Suppressor macrophage treated with lipopolysaccharide for 4 hours (primary cell): ENCODE measurements at regions not wholly inside any gene's neighbourhood (a gene's known extent, or its start where the extent isn't known, plus 50 kb on each side); places are given as distances from the start of the nearest gene placed in this dataset.
"Not testable (repeated sequence)": the region's sequence is repeated elsewhere in the genome, so short reads cannot be mapped to it uniquely, and the experiment has no call there.

Experiments used
- DNase-seq: peaks from one replicate; pipeline ENCODE4 v3.0.0-alpha.2; 2020

DNA sequence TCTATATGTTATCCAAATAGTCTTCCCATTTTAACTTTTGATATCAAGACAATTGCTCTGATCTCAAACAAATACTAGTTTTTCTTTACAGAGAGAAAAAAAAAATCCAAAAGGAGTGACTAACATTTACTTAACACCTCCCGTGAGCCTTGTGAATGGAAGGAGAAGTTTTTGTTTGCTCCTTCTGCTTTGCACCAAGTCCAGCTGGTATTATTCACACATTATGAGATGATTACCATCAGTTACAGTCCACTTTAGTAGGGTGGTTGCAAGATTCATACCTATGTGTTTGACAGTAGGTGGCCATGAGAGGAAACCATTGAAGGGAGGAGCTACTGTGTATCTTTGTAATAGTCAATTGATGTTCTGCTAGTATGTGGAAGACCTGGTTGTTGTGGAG lies 443.4 kb upstream of the ZP4 start:
- DNase-seq = no peak

DNA sequence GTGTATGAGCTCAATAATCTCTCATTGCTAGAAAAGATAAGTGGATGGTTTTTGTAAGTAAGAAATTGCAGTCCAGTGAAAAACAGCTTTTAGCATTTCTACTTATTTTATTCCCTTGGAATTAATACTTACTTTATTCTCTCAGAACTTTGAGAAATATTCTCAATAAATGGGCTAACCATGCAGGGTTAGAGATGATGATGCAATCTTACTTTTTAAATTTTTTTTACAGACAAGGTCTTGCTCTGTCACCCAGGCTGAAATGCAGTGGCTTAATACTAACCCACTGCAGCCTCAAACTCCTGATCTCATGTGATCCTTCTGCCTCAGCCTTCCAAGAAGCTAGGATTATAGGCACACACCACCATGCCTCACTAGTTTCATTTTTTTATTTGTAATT lies 440.8 kb upstream of the ZP4 start:
- no peak for DNase-seq

DNA sequence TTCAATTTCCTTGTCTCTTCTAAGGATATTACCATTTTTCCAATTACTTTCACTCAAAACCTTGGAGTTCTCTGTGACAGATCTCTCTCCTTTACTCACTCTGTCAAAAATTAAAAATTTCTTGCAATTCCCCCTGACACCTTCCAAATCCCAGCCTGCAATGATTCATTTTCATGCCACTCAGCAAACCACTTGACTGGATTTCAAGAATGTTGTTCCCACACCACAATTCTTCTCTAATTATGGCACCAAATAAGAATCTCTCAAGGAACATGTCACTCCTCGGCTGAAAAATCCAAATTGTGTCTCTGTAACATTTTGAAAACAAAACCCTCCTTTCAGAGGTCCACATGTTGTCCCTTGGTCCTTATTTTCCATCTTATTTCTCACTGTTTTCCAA lies 438.9 kb upstream of the ZP4 start:
- DNase-seq = no peak

DNA sequence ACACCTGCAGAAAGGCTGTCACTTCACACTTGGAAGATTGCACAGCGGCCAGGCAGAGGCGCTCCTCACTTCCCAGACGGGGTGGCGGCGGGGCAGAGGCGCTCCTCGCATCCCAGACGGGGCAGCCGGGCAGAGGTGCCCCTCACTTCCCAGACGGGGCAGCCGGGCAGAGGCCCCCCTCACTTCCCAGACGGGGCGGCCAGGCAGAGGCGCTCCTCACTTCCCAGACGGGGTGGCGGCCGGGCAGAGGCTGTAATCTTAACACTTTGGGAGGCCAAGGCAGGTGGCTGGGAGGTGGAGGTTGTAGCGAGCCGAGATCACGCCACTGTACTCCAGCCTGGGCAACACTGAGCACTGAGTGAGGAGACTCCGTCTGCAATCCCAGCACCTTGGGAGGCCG lies 436.3 kb upstream of the ZP4 start:
- DNase-seq = not testable (repeated sequence)

DNA sequence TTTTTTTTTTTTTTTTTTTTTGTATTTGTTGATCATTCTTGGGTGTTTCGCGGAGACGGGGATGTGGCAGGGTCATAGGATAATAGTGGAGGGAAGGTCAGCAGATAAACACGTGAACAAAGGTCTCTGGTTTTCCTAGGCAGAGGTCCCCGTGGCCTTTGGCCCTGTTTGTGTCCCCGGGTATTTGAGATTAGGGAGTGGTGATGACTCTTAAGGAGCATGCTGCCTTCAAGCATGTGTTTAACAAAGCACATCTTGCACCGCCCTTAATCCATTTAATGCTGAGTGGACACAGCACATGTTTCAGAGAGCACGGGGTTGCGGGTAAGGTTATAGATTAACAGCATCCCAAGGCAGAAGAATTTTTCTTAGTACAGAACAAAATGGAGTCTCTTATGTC lies 435.8 kb upstream of the ZP4 start:
- not testable (repeated sequence) for DNase-seq

DNA sequence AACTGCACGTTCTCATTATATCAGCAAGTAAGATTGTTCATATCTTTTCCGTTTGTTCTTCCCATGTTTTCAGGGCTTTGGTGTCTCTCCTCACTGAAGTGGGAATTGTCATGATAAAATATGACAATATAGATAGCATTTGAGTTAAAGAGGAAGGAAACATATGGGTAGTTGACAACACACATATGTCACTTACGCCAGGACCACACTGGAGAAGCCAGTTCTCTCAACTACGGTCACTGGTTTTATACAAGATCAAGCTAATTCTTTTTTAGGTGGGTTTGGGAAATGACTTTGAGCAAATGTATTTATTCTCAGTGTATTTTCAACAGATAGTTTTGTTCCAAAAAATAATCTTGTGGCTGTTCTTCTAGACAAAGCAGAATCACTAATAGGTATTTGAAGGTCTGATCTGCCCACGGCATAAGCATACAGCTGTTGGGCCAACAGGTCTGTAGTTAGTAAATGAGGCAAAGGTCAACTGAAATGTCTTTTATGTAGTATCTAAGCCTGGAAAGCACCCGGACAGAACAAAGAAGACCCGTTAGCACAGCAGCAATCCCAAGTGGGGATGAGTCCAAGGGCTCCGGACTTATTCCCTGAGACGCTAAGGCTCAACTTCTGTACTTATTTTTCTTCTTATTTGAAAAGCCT lies 433.6 kb upstream of the ZP4 start:
- no peak for DNase-seq

DNA sequence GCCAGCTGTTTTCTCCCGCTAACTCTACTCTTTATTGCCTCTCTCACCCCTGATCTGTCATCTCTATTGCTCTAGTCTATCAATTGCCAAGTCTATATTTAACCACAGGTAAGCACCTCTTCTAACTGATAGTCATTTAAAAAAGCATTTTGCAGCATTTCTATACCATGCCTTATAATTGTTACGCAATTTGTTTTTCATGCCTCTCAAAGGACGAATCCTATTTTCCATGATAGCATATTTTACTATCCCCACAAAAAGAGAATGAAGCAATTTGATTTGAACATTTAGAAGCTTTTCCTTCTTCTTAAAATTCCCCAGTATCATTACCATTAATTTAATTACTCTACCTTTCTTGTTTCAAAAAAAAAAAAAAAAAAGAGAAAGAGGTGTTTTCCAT lies 432.8 kb upstream of the ZP4 start:
- no peak for DNase-seq

DNA sequence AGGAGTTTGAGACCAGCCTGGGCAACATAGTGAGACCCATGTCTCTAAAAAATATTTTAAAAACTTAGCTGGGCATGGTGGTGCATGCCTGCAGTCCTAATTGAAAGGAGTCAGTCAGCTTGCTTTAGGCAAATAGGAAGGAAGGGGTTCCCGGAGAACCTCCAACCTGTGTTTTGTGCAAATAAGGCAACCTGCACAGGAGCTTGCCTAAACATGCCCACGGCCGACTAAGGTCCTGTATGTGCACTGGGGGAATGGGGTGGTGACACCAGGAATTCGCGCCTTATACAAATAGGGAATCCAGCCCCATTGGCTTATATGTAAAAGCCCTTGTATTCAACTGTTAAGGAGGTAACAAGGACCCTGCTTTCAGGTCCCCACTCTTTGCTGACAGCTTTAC lies 429.2 kb upstream of the ZP4 start:
- DNase-seq = no peak

DNA sequence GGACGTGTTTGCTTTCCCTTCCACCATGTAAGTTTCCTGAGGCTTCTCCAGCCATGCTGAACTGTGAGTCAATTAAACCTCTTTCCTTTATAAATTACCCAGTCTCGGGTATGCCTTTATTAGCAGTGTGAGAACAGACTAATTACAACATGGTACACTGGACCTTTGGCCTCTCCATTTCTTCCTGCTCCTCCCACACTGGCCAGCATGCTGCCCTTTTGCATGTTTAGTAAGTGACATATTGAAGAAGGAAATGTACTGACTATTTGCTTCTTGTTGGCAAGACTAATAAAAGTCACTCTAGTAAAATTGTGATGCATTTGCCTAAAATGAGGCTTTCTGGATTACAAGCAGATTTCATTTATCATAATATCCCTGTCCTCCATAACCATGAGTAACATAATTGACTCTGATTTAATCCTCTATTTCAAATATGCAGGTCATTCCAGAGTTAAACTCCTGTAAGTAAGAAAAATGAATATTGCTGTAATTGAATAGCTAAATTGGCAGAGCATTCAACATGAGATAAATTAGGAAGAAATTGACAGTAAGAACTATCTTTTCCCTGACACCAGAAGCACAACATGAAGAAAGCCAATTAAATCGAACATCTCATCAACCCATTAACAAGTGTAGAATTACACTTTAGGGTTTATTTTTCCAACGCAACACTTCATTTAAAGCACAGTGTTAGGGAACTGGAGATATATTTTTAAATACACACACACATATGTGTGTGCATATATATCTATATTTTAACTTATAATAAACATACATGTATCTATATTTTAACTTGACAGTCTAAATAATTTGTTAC lies 427.8 kb upstream of the ZP4 start:
- no peak for DNase-seq

DNA sequence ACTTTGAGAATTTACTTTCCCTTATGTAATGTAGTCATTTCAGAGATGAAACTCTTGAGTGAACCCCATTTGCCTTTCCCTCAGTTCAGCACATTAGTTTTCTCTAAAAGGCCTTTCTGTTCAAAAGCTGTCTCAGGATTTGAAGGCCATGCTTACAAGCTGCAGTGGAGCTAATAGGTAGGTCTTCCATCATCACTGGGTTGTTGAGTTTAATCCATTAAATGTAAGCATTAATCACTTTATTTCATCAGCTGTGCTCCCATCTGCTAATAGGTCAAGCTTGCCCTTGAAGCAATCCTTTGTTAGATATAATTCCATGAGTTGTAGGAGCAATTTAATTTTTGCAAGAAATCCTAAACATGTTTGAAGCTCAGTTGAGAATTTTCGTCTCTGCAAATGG lies 422.2 kb upstream of the ZP4 start:
- no peak for DNase-seq

DNA sequence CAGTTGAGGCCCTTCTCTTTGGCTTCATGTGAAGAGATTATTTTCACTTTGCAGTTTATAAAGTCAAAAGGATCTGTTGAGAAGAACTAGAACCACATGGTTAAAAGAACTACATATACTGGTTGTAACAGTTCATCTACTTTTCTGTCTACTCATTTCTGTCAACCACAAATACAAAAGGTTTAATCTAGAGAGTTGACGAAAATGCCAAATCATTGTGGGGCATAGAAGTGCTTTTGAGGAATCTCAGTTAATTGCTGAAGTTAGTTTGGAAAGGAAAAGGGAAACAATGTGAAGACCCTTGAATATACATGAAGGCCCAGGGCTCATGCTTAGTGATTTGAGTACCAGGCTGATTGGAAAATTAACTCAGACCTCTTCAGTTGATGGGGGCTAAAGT lies 415.7 kb upstream of the ZP4 start:
- DNase-seq = no peak

DNA sequence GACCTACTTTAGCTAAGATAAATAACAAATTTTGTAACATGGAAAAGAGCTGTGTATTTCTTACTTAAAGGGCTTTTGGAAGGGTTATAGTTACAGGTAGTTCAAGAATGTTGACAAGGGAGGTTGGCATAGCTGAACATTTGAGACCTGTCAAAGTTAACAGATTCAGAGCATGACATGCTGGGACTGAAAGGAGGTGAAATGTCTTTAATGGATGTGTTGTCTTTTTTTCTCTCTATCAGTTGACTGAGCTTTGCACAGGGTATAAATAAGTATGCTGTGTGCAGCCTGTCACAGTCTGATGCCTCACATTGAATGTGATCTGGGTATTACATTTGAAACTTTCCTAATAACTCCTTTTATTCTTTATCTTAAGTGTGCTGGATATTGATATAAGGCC lies 411.9 kb upstream of the ZP4 start:
- no peak for DNase-seq

DNA sequence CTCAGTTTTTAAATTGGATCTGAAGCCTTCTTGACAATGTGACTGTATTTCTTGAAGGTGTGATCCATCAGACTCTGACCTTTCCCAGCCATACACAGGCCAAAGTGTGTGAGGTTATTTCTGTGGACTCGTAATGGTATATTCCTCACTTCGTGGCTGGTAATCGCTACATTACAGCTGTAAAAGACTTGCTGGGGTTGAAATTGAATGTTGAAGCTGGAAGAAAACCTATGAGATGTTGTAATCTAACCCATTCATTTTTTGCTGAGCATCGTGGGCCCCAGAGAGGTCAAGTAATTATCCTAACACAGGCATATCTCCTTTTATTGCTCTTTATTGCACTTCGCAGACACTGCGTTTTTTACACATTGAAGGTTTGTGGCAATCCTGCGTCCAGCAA lies 405.6 kb upstream of the ZP4 start:
- DNase-seq = no peak

DNA sequence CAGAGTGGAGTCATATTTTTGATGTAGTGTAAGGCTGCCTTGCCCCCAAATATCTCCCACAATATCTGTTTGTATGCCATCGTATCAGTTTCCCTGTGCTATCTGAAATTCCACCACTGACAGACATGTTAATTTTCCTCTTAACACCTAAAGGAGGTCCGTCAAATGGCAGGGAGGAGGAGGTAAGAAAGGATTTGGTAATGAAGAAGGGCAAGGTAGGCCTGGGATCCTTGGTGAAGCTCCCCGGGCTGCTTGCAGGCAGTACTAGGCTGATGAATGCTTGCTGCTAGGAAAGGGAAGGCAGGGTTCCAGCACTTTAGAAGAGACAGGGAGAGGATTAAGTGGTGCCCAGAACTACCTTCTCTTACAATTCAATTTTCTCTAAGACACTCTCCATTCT lies 402.4 kb upstream of the ZP4 start:
- no peak for DNase-seq

DNA sequence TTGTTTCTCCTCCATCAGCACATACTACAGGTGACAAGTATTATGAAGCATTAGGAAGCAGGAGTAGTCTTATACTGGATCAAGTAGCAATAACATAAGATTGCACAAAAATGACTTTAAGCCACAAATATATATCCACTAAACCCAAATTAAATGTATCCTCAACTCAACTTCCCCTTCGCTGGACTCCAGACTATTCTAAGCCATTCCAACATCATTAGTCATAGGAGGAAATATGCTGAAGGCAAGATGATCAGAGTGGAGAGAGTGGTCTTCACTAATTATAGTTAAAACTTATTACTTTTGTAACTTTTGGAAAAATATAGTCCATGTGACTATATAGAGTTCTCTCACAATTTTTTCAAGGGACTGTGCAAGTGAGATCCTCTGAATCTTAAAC lies 390.7 kb upstream of the ZP4 start:
- peak; percentile 22 for DNase-seq

DNA sequence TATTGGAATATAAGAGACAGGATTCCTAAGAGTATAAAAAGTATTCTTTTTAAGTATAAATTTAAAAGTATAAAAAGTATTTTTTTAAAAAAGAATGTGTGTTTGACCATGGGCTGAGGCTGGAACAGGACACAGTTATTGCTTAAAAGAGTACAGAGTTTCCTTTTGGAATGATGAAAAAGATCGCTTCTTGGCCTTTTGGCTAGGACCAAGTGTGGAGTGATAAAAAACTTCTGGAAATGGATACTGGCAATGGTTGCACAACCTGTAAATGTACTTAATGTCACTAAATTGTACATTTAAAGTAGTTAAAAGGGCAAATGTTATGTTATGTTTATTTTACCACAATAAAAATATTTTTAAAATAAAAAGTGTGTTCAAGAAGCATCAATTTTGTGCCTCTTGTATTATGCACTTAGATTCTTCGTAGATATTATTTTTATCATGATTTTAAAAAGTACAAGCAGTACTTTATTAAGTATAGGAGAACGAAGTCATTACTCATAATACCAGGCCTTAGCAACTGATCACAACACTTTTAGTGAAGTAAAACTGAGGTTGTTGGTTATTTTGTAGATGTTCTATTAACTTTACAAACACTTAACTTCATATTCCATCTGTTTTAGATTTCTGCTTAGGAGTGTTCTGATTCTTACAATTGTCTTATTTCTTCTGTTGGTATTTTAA lies 389.1 kb upstream of the ZP4 start:
- DNase-seq = no peak

DNA sequence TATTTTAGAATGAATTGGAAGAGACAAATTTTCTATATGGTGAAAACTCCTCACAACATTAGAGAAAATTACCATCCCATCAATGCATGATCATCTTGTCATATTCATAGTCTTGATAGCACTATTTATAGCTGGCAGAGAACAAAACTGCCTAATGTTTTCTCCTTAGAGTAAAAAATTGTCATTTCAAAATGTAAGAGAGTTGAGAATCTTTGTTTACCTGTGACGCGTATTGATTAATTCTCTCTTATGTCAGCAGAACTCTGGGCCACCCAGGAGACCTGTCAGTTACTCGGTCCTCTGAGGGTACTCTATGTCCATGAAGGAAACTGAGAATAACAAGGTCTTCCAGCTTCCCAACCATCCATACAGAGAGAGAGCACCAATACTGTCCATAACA lies 381.4 kb upstream of the ZP4 start:
- DNase-seq = no peak

DNA sequence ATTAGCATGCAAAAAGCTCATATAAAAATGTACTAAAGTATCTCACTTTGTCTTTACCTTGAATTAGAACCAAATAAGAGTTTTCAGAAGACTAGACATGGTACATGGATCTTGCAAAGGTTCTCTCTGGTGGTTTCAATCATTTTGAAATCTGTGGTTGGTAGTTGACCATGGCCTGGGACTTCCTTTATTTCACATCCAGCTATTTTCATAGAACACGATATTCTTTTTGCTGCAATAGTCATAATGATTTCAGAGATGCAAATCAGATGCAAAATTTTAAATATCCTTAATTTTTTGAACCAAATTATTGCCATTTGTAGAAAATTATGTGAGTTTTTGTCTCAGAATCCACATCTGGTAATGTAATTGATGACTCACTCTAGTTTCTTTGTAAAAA lies 375.1 kb upstream of the ZP4 start:
- peak; percentile 57 for DNase-seq

DNA sequence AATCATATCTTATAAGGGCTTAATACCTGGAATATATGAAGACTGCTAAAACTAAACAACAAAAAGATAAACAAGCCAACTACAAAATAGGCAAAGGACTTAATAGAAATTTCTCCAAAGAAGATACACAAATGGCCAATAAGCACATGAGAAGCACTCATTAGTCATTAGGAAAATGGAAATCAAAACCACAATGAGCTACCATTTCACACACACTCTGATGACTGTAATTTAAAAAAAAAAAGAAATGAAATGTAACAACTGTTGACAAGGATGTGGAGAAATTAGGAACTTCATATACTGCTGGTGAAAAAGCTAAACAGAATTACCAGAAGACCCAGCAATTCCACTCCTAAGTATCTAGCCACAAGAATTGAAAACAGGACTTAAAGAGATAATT lies 374.2 kb upstream of the ZP4 start:
- DNase-seq = peak; percentile 31

DNA sequence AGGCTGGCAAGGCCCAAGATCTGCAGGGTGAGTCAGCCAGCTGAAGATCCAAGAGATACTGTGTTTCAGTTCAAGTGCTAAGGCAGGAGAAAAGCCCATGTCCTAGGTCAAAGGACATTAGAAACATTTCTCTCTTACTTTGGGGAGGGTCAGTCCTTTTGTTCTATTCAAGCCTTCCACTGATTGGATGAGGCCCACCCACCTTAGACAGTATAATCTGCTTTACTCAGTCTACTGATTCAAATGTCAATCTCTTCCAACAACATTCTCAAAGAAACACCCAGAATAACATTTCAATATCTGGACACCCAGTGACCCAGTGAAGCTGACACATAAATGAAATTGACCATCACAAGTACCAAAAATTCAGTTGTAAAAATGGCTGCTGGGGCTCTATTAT lies 367.8 kb upstream of the ZP4 start:
- no peak for DNase-seq

DNA sequence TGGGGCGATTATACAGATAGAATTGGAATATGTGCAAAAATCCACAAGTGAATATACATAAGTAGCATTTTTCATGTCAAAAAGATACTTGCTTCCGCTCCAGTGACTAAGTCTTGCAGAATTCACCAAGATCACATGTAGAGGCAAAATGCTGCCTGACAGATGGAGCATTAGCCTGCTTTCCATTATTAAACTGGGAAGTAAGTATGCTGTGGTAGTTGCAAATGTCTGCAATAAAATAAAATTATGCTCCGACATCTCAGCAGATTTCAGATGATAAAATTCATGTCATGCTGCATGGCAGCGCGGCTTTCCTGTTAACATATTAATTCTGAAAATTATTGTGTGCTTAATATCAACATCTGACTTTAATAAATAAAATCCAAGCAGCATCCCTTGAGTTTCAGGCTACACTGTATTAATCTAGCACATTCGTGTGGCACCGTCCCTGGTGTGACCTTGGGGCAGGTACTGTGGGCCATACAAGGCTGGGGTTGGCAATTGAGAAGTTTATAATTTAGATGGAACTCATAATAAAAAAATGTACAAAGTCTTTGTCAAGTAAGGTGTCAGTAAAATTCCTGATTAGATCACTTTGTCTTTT lies 366.4 kb upstream of the ZP4 start:
- no peak for DNase-seq

DNA sequence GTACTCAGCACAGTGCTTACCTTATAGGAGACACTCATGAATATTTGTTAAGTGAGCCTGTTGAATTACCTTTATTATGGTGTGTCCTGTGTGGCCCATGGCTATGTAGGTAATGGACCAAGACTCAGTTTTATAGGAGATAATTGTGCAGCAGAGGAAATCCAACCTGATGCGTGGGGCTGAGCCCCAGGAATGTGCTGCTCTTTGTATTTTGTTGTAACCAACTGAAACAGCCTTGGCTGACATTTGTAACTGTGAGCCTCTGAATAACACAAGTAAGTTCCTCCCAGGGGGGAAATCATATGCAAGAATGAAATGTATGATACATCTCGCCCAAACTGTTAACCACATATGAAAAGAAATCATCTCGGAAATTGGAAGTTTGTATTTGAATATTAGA lies 364.2 kb upstream of the ZP4 start:
- DNase-seq = no peak

DNA sequence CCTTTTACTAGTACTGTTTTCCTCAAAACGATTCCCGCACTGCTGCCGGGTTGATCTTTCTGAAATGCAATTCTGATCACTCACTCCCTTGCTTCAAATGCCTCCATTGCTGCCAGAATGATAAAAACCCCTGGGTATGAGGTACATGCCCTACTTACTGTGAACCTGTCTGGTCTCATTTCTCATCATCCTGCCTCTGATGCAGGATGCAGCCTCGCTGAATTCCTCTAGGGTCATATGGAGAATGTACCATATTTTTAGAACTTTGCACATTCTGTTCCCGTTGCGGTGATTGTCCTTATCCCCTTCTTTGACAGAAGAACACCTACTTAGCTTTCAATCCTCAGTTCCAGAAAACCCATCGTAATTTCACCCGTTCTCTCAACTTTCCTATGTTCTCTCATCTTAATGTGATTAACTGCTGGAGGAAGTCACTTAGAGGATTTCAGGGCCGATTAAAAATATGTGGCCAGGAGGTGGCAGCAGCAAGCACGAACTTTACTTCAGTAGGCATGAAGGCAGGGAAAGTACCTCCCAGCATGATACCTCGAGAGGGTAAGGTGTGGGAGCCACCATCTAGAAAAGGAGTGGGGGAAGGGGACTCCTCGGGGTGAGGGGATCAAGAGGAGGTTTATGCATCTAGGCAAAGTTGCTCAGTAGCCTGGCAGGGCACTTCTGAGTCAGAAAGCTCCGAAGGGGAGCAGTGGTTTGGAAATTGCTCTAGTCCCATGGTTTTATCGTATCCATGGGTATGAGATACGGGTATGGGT lies 361.5 kb upstream of the ZP4 start:
- peak; percentile 66 for DNase-seq
